Lower lobe of right lung (tissue), 2 donors: ENCODE measurements at regions not wholly inside any gene's neighbourhood (a gene's known extent, or its start where the extent isn't known, plus 50 kb on each side); places are given as distances from the start of the nearest gene placed in this dataset.

Source experiments
- ATAC-seq, 2 donors: fragments of 200-7000 bp; cut with Tn5 transposase; one replicate each; pipeline ENCODE4 v1.9.1; 2020 to 2022; ENCODE audit warnings: mild to moderate bottlenecking in 2 of 2, moderate library complexity in 2 of 2
- DNase-seq: peaks from one replicate; pipeline ENCODE4 v3.0.0-alpha.2; 2020
- H3K27ac ChIP-seq: fragments of 200-600 bp; one replicate; pipeline ENCODE4 v1.8.0; 2022
- H3K27me3 ChIP-seq: fragments of 200-600 bp; one replicate; pipeline ENCODE4 v1.8.0; 2022; ENCODE audit warnings: low read depth
- H3K36me3 ChIP-seq: fragments of 200-600 bp; one replicate; pipeline ENCODE4 v1.8.0; 2022; ENCODE audit warnings: mild to moderate bottlenecking
- H3K4me1 ChIP-seq: fragments of 200-600 bp; one replicate; pipeline ENCODE4 v1.8.0; 2022
- H3K4me3 ChIP-seq: fragments of 200-600 bp; one replicate; pipeline ENCODE4 v1.8.0; 2022; ENCODE audit warnings: mild to moderate bottlenecking
- H3K9me3 ChIP-seq: fragments of 200-600 bp; one replicate; pipeline ENCODE4 v1.8.0; 2022
- intact Hi-C: fragments of 100-400 bp; cut with DNase I; formaldehyde crosslinking; loops from one replicate; pipeline ENCODE4 v1.11.0; 2022
- TF ChIP-seq, protein P1 (sequence below): fragments of 200-600 bp; IDR thresholded peaks from one replicate; pipeline ENCODE4 v1.8.0; 2022; ENCODE audit warnings: antibody characterized with exemption, mild to moderate bottlenecking
- donor health status: DM: no; HTN: yes; CAD: no; lungs with severe emphysema.

DNA sequence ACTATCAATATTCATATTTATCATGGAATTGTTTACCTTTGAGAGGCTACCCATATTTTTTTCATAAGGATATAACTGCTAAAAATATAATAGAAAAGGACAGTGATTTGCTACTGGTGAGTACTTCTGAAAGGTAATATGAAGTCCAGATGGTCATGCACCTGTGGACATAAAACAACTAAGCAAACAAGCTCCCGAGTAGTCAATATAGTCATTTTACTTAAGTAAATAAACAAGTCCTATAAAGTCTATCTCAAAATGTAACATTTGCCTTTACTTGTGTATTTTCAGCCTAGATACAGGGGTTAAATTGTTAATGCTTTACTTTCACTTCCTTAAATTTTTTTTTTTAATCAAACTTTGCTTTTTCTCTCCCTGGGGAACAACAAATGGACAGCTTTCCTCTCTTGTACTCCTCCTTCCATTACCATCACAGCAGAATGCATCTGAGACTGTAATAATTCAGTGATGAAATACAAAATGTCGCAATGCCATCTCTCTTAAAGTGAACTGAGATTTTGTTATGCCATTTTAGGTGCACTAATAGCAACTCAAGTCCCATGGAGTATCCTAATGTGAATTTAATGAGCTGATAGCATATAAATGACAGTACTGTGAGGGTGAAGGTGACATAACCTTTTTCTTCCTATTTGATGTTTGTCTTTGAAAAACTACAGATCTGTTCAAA lies 1325.4 kb upstream of the ZEB2 start:
- no peaks in the 10 kb centered on the region for H3K36me3 ChIP-seq
- no peak overlapping the region for H3K4me3 ChIP-seq
- H3K27ac ChIP-seq: no peak overlapping the region
- no peaks in the 10 kb centered on the region for H3K27me3 ChIP-seq
- TF ChIP-seq, protein P1, sequence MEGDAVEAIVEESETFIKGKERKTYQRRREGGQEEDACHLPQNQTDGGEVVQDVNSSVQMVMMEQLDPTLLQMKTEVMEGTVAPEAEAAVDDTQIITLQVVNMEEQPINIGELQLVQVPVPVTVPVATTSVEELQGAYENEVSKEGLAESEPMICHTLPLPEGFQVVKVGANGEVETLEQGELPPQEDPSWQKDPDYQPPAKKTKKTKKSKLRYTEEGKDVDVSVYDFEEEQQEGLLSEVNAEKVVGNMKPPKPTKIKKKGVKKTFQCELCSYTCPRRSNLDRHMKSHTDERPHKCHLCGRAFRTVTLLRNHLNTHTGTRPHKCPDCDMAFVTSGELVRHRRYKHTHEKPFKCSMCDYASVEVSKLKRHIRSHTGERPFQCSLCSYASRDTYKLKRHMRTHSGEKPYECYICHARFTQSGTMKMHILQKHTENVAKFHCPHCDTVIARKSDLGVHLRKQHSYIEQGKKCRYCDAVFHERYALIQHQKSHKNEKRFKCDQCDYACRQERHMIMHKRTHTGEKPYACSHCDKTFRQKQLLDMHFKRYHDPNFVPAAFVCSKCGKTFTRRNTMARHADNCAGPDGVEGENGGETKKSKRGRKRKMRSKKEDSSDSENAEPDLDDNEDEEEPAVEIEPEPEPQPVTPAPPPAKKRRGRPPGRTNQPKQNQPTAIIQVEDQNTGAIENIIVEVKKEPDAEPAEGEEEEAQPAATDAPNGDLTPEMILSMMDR: no peak
- intact Hi-C loops: no loop called here
- DNase-seq: no peak
- H3K9me3 ChIP-seq: no peaks in the 10 kb centered on the region
- ATAC-seq: no peak
- peaks cover 5% of the 10 kb centered on the region for H3K4me1 ChIP-seq

DNA sequence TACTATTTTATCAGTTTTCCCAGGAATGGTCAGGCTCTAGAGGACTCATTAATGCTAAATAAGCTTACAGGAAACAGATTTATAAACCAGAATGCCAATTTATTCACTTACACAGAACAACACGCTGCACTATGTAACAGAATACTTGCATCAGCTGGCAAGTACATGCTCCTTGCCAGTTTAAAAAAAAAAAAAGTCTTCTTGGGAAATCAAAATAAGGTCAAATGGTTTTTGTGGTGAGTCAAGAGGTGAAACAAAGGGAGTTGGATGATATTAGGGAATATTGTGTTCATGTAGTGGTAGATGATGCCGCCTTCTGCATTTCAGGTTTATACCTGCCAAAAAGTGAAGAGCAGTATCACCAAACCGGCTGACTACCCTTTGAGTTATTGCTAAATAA lies 1322.1 kb upstream of the ZEB2 start:
- no peaks in the 10 kb centered on the region for H3K9me3 ChIP-seq

DNA sequence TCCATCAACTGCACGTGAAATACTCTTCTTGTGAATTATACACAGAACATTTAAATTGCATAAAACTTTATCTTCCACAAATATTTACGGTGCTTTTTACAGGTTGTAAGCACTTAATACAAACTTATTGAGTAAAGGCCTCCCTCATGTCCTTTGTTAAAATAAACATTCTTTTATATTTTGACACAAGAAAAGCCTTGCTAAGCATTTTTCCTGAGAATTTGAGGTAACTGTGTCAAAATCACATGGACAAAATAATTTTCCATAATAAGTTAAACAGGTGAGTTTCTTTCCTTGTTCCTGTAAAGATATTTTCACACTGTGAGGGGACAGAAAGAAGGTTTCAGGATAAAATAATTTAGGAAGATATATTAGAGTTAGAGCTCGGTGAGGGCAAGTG lies 1317.1 kb upstream of the ZEB2 start:
- ATAC-seq (no peak), DNase-seq (no peak)
- Histone ChIP-seq H3K27me3 (no peaks in the 10 kb centered on the region), H3K27ac (no peak overlapping the region), H3K36me3 (no peaks in the 10 kb centered on the region), H3K4me3 (no peak overlapping the region), H3K9me3 (no peaks in the 10 kb centered on the region), H3K4me1 (no peaks in the 10 kb centered on the region)
- TF ChIP-seq, protein P1: no peak
- intact Hi-C loops: no loop called here

More for the DNA sequence above, 1322.1 kb upstream of the ZEB2 start:
- Histone ChIP-seq H3K4me1 (peaks cover 5% of the 10 kb centered on the region), H3K27me3 (no peaks in the 10 kb centered on the region), H3K27ac (no peak overlapping the region), H3K36me3 (no peaks in the 10 kb centered on the region), H3K4me3 (no peak overlapping the region)
- DNase-seq: no peak
- intact Hi-C loops: no loop called here
- TF ChIP-seq, protein P1: no peak
- no peak for ATAC-seq

DNA sequence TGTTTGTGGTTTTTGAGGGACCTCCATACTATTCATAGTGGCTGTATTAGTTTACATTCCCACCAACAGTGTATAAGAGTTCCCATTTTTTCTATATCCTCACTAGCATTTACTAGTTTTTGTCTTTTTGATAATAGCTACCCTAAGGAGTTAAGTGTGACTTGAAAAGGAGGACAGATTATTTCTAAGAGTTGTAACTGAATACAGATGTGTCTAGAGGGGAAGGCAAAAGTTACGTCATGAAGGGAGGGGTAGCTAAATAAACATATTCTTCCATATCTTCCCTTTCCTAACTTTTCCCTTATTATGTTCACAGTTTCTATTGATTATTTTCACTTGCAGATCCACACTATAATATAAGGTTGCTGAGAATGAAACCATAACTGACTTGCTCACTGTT lies 1315.7 kb upstream of the ZEB2 start:
- DNase-seq: no peak
- Histone ChIP-seq H3K4me1 (no peaks in the 10 kb centered on the region), H3K4me3 (no peak overlapping the region), H3K27ac (no peak overlapping the region), H3K36me3 (no peaks in the 10 kb centered on the region), H3K9me3 (no peaks in the 10 kb centered on the region), H3K27me3 (no peaks in the 10 kb centered on the region)
- intact Hi-C loops: no loop called here
- no peak for ATAC-seq
- TF ChIP-seq, protein P1: no peak

DNA sequence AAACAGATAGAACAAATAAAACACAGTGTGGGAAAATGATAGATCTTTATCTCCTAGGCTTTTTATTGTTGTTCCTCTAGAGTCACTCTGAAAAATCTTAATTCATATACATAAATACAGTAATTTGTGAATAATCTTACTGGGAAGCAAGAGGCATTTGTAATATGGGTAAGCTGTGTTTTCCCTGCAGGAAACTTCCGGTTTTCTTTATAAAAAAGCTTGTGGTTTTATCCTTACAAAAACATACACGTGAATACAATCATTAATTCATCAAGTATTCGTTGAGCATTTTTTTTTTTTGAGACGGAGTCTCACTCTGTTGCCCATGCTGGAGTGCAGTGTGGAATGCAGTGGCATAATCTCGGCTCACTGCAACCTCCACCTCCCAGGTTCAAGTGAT lies 1312.8 kb upstream of the ZEB2 start:
- H3K27me3 ChIP-seq: no peaks in the 10 kb centered on the region
- H3K27ac ChIP-seq: no peak overlapping the region
- H3K9me3 ChIP-seq: no peaks in the 10 kb centered on the region
- TF ChIP-seq, protein P1: no peak
- intact Hi-C loops: no loop called here
- no peaks in the 10 kb centered on the region for H3K36me3 ChIP-seq
- H3K4me1 ChIP-seq: no peaks in the 10 kb centered on the region
- DNase-seq (no peak), ATAC-seq (no peak)
- no peak overlapping the region for H3K4me3 ChIP-seq
